ENCODE measurements at regions not wholly inside any gene's neighbourhood (a gene's known extent, or its start where the extent isn't known, plus 50 kb on each side); places are given as distances from the start of the nearest gene placed in this dataset.

- DNase-seq, result no peak
Measured at GRCh38 chr9:7388755-7389154, 410.8 kb downstream of the DMAC1 start.

GRCh38 chr9:7387840-7388239 lies 411.7 kb downstream of the DMAC1 start:
- DNase-seq, result no peak

- no peak for DNase-seq
Measured at GRCh38 chr9:7382304-7382703, 417.3 kb downstream of the DMAC1 start.

- no peak for DNase-seq
Measured at GRCh38 chr9:7377489-7377888, 422.1 kb downstream of the DMAC1 start.

GRCh38 chr9:7376833-7377232 lies 422.7 kb downstream of the DMAC1 start:
- DNase-seq, result no peak

- DNase-seq, result no peak
Measured at GRCh38 chr9:7376213-7376612, 423.4 kb downstream of the DMAC1 start.

- no peak for DNase-seq
Measured at GRCh38 chr9:7375013-7375511, 424.5 kb downstream of the DMAC1 start.

GRCh38 chr9:7370988-7371387 lies 428.6 kb downstream of the DMAC1 start:
- no peak for DNase-seq

- DNase-seq, result no peak
Measured at GRCh38 chr9:7370381-7370780, 429.2 kb downstream of the DMAC1 start.

GRCh38 chr9:7369384-7369821 lies 430.2 kb downstream of the DMAC1 start:
- DNase-seq, result no peak

- DNase-seq, result no peak
Measured at GRCh38 chr9:7368410-7369292, 430.9 kb downstream of the DMAC1 start.

DNA sequence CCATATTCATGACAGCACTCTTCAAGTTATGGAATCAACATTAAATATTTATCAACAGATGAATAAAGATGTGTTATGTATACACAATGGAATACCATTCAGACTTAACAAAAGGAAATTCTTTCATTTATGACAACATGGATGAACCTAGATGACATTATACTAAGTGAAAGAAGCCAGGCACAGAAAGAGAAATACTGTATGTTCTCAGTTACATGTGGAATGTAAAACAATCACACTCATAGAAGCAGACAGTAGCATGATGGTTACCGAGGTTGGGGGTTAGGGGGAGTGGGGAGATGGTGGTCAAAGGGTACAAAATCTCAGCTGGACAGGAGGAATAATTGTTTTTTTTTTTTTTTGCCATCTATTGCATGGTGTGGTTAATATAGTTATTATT lies 431.9 kb downstream of the DMAC1 start:
- no peak for DNase-seq

GRCh38 chr9:7366121-7366520 lies 433.5 kb downstream of the DMAC1 start:
- DNase-seq, result no peak

DNA sequence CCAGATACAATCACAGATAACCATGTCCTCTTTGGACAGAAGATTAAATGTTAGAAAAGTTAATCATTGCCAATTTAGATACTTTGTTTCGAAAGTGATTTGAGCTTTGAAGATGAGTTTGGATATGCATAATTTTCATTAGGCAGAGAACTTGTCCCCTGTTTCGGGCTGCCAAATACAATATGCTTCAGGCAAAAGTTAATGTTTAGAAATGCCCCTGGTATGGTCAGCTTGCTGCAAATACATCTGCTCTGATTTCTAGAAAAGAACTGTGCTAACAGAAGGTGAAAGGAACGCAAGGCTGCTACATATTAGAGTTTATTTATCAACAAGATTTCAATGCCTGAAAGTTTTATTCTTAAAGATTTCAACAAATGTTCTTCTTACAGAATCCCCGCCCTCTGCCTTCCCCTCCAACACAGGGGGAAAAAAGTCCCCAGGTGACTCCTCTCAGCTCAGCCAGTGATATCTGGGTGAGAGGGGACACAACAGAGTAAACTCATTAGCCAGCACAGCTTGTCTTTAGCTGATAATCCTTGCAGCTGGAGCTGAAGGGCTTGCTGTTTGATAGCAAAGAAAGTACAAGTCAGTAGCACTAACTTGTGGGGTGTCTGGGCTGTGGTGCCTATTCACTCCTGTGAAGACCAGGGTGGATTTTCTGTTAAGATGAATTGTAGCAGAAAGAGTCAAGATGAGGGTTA lies 435.7 kb downstream of the DMAC1 start:
- DNase-seq, result no peak

DNA sequence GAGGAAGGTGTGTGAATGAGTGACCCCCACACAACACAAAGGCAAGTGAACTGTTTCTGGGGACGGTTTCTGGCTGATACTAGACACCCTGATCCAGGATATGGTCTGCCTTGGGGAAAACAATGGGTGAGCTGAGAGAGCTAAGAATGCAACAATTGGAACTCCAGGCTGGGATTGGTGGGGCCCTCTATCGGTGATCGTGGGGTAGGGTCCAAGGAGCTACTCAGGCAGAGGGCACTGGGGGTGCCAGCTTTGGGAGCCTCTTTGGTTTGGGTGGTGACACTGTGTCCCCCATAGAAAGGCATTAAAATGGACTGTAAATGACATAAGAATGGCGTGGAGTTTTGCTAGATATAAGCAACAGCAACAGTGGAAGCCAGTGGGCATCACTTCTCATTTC lies 439.1 kb downstream of the DMAC1 start:
- no peak for DNase-seq

GRCh38 chr9:7358876-7359275 lies 440.7 kb downstream of the DMAC1 start:
- DNase-seq, result no peak

- no peak for DNase-seq
Measured at GRCh38 chr9:7354704-7355103, 444.9 kb downstream of the DMAC1 start.

DNA sequence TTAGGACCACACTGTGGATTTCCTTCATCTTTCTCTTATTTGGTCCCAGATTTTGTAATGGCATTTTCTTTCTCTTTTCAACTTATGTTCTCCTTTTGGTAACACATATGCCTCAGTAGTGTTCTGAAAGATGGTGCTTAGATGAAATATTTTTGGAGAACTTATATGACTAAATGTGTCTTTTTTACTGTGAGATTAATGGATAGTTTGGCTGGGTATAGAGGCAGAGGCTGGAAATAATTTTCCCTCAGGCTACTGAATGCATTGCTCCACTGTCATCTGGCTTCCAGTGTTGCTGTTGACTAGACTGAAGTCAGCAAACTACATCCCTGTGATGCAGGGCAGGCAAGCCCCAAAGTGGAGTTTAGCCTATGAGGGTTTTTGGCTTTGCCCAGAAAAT lies 450.9 kb downstream of the DMAC1 start:
- DNase-seq, result no peak

GRCh38 chr9:7347556-7347955 lies 452.0 kb downstream of the DMAC1 start:
- DNase-seq, result no peak

DNA sequence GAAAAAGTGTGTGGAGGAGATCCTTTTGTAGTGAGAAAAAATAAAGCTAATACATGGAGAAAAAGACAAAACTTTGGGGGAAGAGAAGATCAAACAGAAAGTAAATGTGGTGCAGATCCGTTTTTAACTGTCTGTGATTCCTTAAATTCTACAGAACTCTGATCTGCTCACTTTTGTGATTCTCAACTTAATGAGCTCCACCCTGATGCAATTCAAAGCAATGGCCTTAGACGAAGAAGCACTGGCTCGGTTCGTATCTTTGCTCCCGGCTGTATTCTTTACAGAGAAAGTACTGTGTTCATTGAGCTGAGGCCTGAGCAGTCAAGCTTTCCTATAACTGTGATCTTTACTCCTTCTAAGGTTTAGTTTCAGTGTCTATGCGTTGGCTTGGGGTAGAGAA lies 453.4 kb downstream of the DMAC1 start:
- DNase-seq, result no peak

GRCh38 chr9:7342736-7343135 lies 456.8 kb downstream of the DMAC1 start:
- DNase-seq, result no peak

DNA sequence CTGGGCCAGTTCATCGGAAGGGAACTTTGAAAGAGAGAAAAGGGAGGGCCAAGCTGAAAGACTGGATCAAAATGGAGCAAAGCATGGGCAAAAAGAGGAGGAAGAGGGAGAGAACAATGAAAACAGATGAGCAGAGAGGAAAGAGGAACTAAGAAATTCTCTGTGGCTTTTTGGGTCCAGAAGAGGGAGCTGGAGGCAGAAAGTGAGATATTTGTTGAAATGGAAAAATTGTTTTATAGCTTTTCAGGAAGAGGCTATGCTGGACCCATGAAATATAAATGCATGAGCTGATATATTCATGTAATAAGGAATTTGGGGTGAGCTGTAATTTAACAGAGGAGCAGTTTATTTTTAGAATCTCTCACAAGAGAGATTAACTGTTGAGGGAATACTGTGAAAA lies 457.3 kb downstream of the DMAC1 start:
- DNase-seq, result no peak

DNA sequence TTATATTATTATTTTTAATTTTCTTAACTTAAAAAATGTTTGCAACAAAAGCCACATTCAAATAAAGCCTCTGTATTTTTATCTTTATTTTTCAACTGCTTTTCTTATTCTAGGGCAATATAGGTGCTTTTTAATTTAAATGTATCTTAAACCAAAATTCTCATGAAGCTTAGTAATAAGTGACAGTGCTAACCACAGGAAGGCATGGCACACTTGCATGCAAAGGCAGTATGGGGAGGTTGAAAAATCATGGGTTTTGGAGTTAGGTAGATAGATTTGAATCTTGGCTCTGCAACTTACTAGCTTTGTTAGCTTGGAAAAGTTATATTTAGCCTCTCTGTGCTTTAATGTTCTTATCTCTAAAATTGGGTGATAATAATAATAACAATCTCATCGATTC lies 458.0 kb downstream of the DMAC1 start:
- DNase-seq, result no peak

- DNase-seq, result no peak
Measured at GRCh38 chr9:7340451-7340850, 459.1 kb downstream of the DMAC1 start.

Measured in AML-193 (cell line).